HG03521 (cell line): ENCODE measurements at regions not wholly inside any gene's neighbourhood (a gene's known extent, or its start where the extent isn't known, plus 50 kb on each side); places are given as distances from the start of the nearest gene placed in this dataset.
"Not testable (repeated sequence)": the region's sequence is repeated elsewhere in the genome, so short reads cannot be mapped to it uniquely, and the experiment has no call there.

Experiments
- ATAC-seq: cut with Tn5 transposase; IDR thresholded peaks from one replicate; pipeline ENCODE4 v1.9.1; 2021; ENCODE audit warnings: mild to moderate bottlenecking, moderate library complexity; ENCODE audit not compliant: unreplicated experiment

DNA sequence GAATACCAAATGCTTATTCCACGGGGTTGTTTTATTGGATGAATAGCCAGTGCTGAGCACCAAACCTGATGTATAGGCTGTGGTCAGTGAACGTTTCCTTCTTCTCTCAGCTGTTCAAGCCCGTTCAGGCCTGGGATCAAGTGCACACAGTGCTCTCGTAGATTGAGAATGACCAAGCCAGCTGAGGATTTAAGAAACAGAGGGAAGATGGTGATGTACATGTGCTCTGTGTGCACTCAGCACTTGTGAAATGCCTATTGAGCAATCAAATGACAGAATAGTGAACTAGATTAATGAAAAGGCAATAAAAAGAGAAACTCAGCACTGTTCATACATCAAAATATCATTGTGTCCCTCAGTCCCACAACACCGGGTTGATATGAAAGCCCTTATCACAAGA lies 302.5 kb downstream of the BMPER start:
- ATAC-seq = no peak

DNA sequence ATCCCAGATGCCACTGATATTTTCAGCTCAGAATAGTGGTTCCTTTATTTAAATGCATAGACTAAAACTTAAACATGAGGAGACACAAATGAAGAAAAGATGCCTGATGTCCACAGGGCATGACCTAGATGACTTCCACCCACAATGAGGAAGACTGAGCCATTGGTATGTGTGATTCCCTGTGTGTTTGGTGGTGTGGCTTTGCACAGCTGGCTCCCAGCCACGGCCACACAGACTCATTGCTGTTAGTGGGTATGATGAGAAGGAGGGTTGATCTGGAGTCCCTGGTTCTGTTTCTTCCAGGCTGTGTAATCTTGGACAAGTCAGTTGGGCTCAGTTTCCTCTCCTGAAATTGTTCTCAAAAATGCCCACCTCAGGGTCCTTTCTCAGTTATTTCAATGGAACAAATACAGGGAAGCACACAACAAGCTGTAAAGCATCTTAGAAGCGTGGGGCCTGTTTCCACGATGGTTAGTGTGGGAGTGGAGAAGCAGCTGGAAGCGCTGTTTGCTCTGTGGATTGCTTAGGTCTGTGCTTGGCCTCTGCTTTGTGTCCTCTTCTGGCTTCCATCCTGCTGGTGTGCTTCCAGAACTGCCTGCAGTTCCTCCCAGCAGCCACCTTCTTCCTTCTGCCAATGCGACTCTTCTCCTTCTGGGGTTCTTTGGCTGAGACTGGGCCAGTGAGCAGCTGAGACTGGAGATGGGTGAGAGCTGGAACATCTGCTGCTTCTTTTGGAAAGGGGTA lies 303.7 kb downstream of the BMPER start:
- ATAC-seq = no peak

DNA sequence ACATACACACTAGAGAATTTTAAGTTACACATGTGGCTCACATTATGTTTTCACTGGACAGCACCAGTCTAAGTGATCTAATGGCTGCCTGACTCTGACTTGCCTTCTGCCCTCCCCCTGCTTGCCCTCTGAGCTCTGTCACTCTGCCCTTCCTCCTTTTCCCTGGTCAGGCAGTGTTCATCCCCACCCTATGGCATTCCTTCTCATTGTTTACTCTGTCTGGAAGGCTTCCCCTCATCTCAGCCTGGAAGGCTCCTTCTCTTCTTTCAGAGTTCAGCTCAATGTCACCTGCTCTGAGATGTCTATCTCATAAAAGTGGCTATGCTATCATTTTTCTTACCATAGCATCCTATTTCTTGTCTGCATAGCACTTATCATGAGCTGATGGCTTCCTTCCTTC lies 305.7 kb downstream of the BMPER start:
- ATAC-seq = no peak

DNA sequence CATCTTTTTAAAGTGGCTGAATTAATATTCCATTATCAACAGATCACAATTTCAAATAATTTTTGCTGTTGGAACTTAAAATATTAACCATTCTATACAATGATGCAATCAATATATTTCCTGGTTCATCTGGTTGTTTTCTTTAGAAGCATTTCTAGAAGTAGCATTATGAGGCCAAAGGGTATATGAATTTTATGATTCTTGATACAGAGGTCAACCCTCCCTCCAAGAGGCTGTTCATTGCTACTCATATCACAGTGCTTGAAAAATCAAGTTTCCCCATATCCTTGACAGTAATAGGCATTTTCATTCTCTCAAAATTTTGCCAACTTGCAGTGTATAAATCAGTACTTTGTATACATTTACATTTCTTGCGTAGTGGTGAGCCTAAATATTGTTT lies 312.6 kb downstream of the BMPER start:
- no peak for ATAC-seq

DNA sequence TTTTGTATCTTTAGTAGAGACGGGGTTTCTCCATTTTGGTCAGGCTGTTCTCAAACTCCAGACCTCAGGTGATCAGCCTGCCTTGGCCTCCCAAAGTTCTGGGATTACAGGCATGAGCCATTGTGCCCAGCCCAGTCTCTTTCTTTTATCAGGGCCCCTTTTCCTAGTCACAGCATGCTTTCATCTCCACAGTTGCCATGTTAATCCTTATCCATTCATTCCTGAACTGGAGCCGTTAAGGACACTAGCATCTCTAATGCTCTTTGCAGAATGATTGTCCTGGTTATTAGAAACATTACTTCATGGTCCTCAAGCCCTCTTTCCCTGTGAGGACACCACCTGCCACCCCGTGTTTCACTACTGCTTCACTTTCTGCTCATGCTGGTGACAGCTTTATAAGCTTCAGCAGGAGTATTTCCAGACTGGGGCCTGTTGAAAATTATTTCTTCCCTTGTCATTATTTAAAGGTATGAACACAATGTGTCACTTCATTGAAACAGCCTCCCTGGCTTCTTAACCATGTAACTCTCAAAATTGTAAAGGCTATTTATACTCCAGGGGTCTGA lies 313.9 kb downstream of the BMPER start:
- no peak for ATAC-seq

DNA sequence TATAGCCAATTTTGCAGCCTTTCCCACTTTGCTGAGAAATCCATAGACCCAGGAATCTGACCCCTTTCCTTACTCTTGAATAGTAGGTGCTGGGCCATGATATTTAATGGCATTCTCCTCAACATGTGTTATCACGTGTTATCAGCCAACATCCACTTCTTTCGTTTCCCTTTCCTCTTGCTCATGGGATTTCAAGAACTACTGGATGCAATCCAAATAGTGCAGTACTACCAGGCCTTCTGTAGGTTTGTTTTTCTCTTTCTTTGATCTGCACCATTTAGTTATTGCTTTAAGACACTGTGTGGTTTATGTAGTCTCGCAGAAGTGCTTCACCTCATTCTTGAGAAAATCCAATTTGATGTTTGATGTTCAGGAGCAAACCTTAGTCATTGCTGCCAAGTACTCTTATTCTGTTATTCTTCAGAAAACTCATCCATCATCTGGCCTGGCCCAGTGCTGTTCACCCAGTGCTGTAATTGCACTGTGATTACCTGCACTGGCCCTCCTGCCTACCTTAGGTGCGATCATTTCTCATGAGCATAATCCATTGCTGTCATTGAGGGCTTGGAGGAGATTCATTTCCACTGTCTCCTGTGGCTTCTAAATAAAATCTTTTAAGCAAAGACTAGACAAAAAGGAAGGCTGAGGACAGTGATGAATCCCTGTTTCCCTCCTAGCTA lies 315.3 kb downstream of the BMPER start:
- ATAC-seq = no peak

DNA sequence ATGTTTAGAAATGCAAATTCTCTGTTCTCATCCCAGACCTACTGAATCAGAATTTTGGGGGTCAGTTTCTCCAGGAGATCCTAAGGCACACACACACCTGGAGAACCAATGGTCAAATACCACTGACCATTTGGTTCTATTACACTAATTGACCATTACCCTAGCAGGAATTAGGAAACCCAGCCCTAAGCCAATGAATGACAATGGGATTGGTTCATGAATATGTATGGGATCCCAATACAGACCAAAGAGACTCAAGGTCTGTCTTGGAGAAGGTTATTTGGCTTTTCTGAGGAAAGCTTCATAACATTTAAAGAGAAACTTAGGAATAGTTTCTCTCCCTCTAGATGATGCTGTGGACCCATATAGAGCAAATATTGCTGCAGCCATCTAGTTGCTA lies 317.0 kb downstream of the BMPER start:
- no peak for ATAC-seq

DNA sequence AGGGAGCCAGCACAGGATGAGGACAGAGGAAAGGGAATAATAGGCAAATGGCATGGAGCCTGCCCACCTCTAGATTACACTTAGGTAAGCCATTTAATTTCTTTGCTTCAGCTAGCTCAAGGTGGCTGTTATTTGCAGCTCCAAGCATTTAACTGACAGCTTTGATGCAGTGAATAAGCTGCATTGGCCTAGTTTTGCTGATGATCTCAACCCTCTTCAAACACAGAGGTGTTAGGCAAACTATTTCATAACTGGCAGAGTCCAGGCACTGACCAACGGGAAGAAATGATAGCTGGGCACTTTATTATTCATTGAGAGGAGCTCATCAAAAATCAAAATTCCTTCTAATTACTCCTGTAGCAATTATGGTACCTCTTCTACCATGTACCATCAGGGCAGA lies 317.4 kb downstream of the BMPER start:
- no peak for ATAC-seq

DNA sequence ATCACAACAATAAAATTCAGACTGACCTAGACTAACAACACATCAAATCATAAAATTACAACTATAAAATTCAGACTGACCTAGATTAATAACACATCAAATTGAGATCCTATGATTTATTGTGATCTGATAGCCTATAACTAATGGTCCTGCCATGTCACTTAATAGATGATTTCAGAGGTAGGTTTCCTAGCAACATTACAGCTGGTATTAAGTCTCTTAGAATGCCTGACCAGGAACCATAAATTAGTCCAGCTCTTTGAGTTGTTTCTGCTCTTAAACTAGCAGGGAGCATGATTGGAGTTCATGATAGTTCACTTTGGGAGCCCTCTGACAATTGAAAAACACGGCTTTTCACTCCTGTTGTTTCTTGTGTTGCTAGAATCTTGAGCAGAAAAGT lies 318.9 kb downstream of the BMPER start:
- ATAC-seq = no peak

DNA sequence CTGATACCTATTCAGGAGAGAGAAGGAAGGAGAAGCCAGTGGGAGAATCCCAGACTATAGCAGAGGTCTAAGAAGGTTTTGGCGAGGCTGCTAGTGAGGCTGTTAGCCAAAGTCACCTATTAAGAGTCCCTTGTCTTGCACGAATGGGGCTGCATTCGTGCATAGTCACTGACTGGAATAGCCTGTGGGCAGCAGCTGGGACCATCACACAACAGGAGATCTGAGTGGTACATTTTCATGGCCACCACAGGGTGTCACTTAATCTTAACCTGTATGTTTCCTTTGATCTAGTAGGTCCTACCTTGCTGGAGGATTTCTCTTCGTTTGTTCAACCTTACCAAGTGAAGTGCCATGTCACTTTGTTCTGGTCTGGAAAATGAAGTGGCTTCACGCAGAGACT lies 319.9 kb downstream of the BMPER start:
- ATAC-seq = no peak

DNA sequence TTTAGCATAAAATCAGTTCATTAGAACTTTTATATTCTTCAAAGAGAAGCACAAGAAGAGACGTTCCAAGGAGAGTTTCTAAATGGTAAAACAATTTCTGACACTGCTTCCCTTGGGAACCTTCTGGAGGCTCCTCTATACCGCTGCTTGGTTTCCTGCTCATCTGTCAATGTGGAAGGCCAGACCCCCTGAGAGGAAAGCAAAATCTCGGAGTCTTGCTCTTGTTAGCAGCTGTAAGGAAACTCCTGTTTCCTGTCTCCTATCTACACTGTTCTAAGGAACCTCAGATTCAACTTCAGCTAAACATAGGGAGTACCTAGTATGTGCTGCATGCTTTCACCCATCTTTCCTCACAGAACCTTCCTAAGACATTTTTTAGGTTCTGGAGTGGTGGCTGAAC lies 322.2 kb downstream of the BMPER start:
- ATAC-seq = no peak

DNA sequence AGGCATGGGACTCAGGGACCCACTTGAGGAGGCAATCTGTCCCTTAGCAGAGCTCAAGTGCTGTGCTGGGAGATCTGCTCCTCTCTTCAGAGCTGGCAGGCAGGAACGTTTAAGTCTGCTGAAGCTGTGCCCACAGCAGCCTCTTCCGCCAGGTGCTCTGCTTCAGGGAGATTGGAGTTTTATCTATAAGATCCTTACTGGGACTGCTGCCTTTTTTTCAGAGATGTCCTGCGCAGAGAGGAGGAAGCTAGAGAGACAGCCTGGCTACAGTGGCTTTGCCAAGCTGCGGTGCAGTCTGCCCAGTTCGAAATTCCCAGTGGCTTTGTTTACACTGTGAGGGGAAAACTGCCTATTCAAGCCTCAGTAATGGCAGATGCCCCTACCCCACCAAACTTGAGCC lies 329.8 kb downstream of the BMPER start:
- ATAC-seq = not testable (repeated sequence)

DNA sequence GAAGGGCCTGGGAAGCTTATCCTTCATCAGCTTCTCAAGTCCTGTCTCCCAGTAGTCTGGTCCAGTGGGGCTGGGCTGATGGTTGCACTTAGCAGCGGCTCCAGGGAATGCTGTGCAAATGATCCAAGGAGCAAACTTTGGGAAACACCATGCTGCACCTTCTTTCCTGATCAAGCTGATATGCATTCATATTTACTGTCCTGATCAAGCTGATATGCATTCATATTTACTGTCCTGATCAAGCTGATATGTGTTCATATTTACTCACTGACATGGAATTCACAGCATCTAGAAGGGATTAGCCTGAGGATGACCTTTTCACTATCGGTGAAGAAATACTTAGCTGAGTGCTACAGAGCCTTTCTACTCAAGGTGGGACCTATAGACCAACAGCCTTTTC lies 330.7 kb downstream of the BMPER start:
- no peak for ATAC-seq

DNA sequence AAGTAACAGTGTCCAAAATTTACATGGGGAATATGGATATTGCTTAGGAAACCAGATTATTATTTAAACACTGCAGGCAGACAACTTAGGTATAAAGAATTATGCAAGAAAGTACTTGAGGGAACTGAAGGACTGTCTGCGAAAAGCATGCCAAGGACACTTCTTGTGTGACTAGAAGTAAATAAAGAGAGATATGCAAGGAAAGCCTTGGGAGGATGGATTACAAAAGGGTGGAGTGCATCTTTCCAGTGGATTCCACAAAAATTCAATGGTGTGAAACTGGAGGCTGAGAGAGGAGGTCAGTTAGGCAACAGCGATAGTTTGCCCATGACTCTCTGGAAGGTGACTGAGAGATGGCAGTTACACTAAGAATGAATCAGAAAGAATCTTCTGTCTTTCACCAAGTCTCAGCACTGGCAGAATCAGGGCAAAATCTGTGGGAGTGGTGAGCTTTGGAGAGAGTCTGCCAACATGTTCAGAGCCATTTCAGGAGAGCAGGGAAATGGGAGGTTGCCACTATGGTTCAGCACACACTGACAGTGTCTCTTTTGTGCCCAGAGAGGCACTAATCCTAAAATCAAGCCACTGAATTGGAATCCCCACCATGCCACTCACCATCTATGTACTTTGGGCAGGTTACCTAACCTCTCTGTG lies 331.6 kb downstream of the BMPER start:
- no peak for ATAC-seq

DNA sequence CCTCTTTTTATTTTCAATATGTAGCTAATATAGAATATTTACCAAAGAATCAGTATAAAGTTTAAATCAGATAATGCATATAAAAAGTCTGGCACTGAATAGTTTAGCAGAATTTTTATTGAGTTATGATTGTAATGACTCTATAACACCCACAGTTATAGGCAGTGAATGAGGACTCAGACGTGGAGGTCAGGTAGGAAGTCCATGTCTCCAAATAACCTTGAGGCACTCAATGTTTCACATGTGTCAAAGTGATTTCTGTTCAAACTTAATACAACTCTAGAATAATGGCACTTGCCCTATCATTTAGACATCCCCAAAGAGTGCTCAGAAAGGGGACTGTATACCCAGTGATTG lies 332.1 kb downstream of the BMPER start:
- no peak for ATAC-seq

DNA sequence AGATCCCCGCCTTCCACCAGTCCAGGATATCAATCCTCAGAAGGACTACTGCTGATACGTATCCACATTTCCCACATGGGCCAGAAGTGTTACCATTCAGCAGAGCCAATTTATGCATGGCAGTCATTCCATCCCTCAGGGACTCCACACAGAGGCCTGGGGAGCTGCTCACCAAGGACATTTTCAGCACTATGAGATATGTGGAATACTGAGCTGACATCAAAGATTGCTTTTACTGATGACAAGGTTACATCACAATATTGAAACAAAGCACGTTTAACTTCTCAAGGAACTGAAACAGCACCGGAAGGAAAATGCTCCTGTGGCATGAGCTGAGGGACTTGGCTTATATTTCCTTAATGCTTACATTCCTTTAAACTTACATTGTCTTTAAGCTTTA lies 335.1 kb downstream of the BMPER start:
- no peak for ATAC-seq

DNA sequence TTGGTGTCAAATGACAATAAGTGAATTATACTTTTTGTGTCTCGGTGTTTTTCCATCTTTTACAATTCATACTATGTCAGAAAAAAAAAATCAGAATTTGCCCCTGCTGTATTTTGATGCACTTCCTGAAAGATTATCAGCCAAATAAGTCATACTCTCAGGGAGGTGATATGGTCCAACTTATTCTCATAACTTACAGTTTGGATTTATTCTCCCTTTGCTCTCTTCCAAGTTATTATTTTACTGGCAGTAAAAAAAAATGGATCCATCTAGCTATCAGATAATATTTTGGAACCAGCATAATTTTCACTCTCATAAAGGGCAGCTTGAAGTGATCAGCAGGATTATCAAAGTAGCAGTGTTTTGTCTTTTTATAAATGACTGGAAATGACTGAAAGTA lies 337.1 kb downstream of the BMPER start:
- ATAC-seq = no peak

DNA sequence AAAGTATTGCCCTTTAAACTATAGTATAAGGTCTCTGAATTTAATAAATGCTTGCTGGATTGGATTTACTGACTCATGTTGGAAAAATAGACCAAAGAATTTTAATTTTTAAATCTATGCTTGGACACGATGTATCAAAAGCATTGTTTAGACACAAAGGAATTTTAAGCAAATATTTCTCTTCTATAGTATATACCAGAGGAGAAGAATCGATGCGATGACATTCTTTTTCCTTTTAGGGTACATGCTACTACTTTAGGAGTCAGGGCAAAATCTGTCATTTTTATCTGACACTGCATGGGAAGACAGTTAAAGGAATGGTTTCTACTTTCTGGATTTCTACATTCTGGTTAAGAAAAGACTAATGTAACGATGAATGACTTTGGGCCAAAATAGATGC lies 339.9 kb downstream of the BMPER start:
- no peak for ATAC-seq

DNA sequence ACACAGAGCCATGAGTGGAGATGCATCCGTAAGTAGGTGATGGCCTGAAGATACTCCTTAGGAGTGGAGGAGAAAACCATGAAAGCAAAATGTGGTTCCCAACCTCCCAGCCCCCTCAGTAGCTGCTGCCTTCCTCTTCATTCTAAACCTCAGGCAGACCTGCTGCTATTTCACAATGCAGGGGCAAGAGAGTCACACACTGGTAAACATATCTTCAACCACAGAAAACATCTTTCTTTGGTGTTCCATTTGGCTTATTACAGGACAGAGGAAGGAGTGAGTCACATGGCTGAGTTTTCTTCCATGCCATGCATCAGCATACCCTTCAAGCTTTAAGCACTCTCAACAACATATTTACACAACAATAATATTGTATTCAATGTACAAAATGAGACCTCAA lies 342.1 kb downstream of the BMPER start:
- no peak for ATAC-seq

DNA sequence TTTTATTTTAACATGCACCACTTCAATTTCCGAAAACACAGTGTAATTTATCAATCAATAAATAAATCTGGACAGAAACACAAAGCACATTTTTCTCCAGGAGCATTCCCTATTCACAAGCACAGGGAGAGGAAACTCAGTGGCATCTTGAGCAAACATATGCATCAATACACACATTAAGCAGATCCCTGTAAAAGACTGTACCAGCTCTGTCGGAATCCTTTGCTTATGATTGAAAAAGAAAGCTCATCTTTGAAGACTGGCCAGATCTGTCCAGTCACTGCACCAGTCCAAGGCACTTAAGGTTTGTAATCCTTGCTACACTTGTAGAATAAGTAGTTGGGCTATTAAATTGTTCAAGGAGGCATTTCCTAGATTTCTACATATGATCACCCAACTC lies 343.9 kb downstream of the BMPER start:
- no peak for ATAC-seq

DNA sequence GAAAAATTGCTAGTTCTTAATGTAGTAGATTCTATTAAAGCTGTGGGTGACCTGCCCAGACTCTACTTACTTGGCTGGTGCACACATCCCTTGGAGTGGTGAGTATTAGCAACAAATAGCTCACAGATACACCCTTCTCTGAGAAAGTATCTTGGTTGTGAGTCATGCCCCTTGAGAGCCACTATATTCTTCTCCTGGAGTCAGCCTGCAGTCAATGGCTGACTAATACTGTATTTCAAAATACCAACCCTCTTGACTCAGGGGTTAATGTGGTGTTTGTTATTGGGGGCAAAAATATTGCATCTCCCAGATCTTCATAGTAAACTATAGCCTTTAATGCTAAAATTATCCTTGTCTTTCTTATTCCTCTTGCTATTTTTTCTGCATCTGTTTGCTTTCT lies 354.9 kb downstream of the BMPER start:
- ATAC-seq = no peak

DNA sequence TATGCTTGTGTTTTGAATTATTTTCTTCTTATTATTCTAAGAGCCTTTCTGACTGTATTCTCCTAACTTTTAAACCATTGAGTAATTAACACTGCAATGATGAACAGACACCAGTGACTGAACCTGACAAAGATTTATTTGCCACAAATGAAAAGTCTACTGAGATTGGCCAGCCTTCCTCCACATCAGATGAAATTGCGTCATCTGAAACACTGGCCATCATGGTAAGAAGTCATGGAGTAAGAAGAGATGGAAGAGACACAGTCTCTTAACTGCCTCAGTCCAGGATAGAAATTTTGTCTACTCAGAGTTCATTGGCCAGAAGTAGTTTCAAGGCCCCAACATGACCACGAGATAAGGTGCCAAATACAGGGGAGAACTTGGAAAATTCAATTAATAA lies 357.8 kb downstream of the BMPER start:
- no peak for ATAC-seq
